ENCODE measurements at regions not wholly inside any gene's neighbourhood (a gene's known extent, or its start where the extent isn't known, plus 50 kb on each side); places are given as distances from the start of the nearest gene placed in this dataset.
A peak's percentile ranks its signal among the peaks of the same experiment; 100 is the strongest.

- DNase-seq (ENCODE audit: low read depth in 2 of 2), result no peak
- H3K27me3 ChIP-seq (ENCODE audit: control insufficient read depth, insufficient read depth, low read length), result no peaks in the 10 kb centered on the region
- H3K36me3 ChIP-seq (ENCODE audit: control insufficient read depth, insufficient read depth, low read length), result no peaks in the 10 kb centered on the region
- no peak for TF ChIP-seq EZH2 (IDR thresholded peaks at IDR 0.05; ENCODE audit: low read length, missing control alignments)
- no peak for TF ChIP-seq CTCF (conservative IDR thresholded peaks at IDR 0.05 in 1 of 2, IDR thresholded peaks at IDR 0.05 in 1 of 2; ENCODE audit: low read depth in 1 of 2, low read length in 2 of 2)
- H2AFZ ChIP-seq (ENCODE audit: low read length), result no peak overlapping the region
- no peaks in the 10 kb centered on the region for H3K79me2 ChIP-seq (ENCODE audit: control insufficient read depth, insufficient read depth, low read length)
- H3K4me2 ChIP-seq (ENCODE audit: extremely low read depth, insufficient read depth, low read length), result no peak overlapping the region
- H4K20me1 ChIP-seq (ENCODE audit: control insufficient read depth, extremely low read depth, insufficient read depth, low read length), result no peaks in the 10 kb centered on the region
- H3K9ac ChIP-seq (ENCODE audit: insufficient read depth, low read length), result no peak overlapping the region
- no peak overlapping the region for H3K4me3 ChIP-seq (replicated peaks in 1 of 4; ENCODE audit: control extremely low read depth in 1 of 4, insufficient read depth in 1 of 4, low read depth in 3 of 4, low read length in 4 of 4)
- H3K9me3 ChIP-seq (ENCODE audit: control insufficient read depth, insufficient read depth, low read depth, low read length), result no peaks in the 10 kb centered on the region
- H3K4me1 ChIP-seq (ENCODE audit: control insufficient read depth, extremely low read depth, insufficient read depth, low read length), result no peaks in the 10 kb centered on the region
- H3K27ac ChIP-seq (ENCODE audit: insufficient read depth, low read length), result no peak overlapping the region
Observed at GRCh38 chr5:93304456-93305250, 276.4 kb downstream of the NR2F1-AS1 start.

- Histone ChIP-seq H2AFZ (ENCODE audit: low read length) (no peak overlapping the region), H3K79me2 (ENCODE audit: control insufficient read depth, insufficient read depth, low read length) (no peaks in the 10 kb centered on the region), H3K4me1 (ENCODE audit: control insufficient read depth, extremely low read depth, insufficient read depth, low read length) (no peaks in the 10 kb centered on the region), H3K9me3 (ENCODE audit: control insufficient read depth, insufficient read depth, low read depth, low read length) (no peaks in the 10 kb centered on the region), H3K4me3 (replicated peaks in 1 of 4; ENCODE audit: control extremely low read depth in 1 of 4, insufficient read depth in 1 of 4, low read depth in 3 of 4, low read length in 4 of 4) (no peak overlapping the region), H3K27me3 (ENCODE audit: control insufficient read depth, insufficient read depth, low read length) (no peaks in the 10 kb centered on the region), H4K20me1 (ENCODE audit: control insufficient read depth, extremely low read depth, insufficient read depth, low read length) (no peaks in the 10 kb centered on the region), H3K27ac (ENCODE audit: insufficient read depth, low read length) (no peak overlapping the region), H3K4me2 (ENCODE audit: extremely low read depth, insufficient read depth, low read length) (no peak overlapping the region), H3K9ac (ENCODE audit: insufficient read depth, low read length) (no peak overlapping the region), H3K36me3 (ENCODE audit: control insufficient read depth, insufficient read depth, low read length) (no peaks in the 10 kb centered on the region)
- peak in 1 of 2 donors; percentile 58 for DNase-seq (ENCODE audit: low read depth in 2 of 2)
- TF ChIP-seq EZH2 (IDR thresholded peaks at IDR 0.05; ENCODE audit: low read length, missing control alignments) (no peak), CTCF (conservative IDR thresholded peaks at IDR 0.05 in 1 of 2, IDR thresholded peaks at IDR 0.05 in 1 of 2; ENCODE audit: low read depth in 1 of 2, low read length in 2 of 2) (no peak)
Observed at GRCh38 chr5:93303291-93303691, 277.7 kb downstream of the NR2F1-AS1 start.

- Histone ChIP-seq H3K4me2 (ENCODE audit: extremely low read depth, insufficient read depth, low read length) (no peak overlapping the region), H2AFZ (ENCODE audit: low read length) (no peak overlapping the region), H3K27me3 (ENCODE audit: control insufficient read depth, insufficient read depth, low read length) (no peaks in the 10 kb centered on the region), H3K79me2 (ENCODE audit: control insufficient read depth, insufficient read depth, low read length) (no peaks in the 10 kb centered on the region), H4K20me1 (ENCODE audit: control insufficient read depth, extremely low read depth, insufficient read depth, low read length) (no peaks in the 10 kb centered on the region), H3K36me3 (ENCODE audit: control insufficient read depth, insufficient read depth, low read length) (no peaks in the 10 kb centered on the region), H3K4me3 (replicated peaks in 1 of 4; ENCODE audit: control extremely low read depth in 1 of 4, insufficient read depth in 1 of 4, low read depth in 3 of 4, low read length in 4 of 4) (no peak overlapping the region), H3K4me1 (ENCODE audit: control insufficient read depth, extremely low read depth, insufficient read depth, low read length) (no peaks in the 10 kb centered on the region), H3K9me3 (ENCODE audit: control insufficient read depth, insufficient read depth, low read depth, low read length) (no peaks in the 10 kb centered on the region), H3K27ac (ENCODE audit: insufficient read depth, low read length) (no peak overlapping the region), H3K9ac (ENCODE audit: insufficient read depth, low read length) (no peak overlapping the region)
- DNase-seq (ENCODE audit: low read depth in 2 of 2), result peak in 1 of 2 donors; percentile 60
- TF ChIP-seq EZH2 (IDR thresholded peaks at IDR 0.05; ENCODE audit: low read length, missing control alignments) (no peak), CTCF (conservative IDR thresholded peaks at IDR 0.05 in 1 of 2, IDR thresholded peaks at IDR 0.05 in 1 of 2; ENCODE audit: low read depth in 1 of 2, low read length in 2 of 2) (no peak)
Observed at GRCh38 chr5:93302711-93303110, 278.3 kb downstream of the NR2F1-AS1 start.

Data from fibroblast of lung (primary cell).